HG02852 (cell line): ENCODE measurements at regions not wholly inside any gene's neighbourhood (a gene's known extent, or its start where the extent isn't known, plus 50 kb on each side); places are given as distances from the start of the nearest gene placed in this dataset.
"Not testable (repeated sequence)": the region's sequence is repeated elsewhere in the genome, so short reads cannot be mapped to it uniquely, and the experiment has no call there.

Source experiments
- ATAC-seq: cut with Tn5 transposase; IDR thresholded peaks from one replicate; pipeline ENCODE4 v1.9.1; 2021; ENCODE audit warnings: mild to moderate bottlenecking, moderate library complexity; ENCODE audit not compliant: unreplicated experiment

- ATAC-seq: no peak
Measured at GRCh38 chr6:86744048-86744447, 193.3 kb upstream of the HTR1E start.

GRCh38 chr6:86738078-86738477 is 199.2 kb upstream of the HTR1E start:
- no peak for ATAC-seq

- ATAC-seq: not testable (repeated sequence)
Measured at GRCh38 chr6:86731631-86732030, 205.7 kb upstream of the HTR1E start.

GRCh38 chr6:86730772-86731171 is 206.6 kb upstream of the HTR1E start:
- not testable (repeated sequence) for ATAC-seq

GRCh38 chr6:86730216-86730615 is 207.1 kb upstream of the HTR1E start:
- no peak for ATAC-seq

GRCh38 chr6:86728976-86729375 is 208.4 kb upstream of the HTR1E start:
- ATAC-seq: no peak

- ATAC-seq: no peak
Measured at GRCh38 chr6:86724695-86725094, 212.6 kb upstream of the HTR1E start.

GRCh38 chr6:86723729-86724128 is 213.6 kb upstream of the HTR1E start:
- ATAC-seq: no peak

GRCh38 chr6:86723151-86723550 is 214.2 kb upstream of the HTR1E start:
- ATAC-seq: no peak

GRCh38 chr6:86722131-86722530 is 215.2 kb upstream of the HTR1E start:
- no peak for ATAC-seq

GRCh38 chr6:86715676-86716075 is 221.7 kb upstream of the HTR1E start:
- ATAC-seq: no peak

- ATAC-seq: no peak
Measured at GRCh38 chr6:86712039-86712438, 225.3 kb upstream of the HTR1E start.

GRCh38 chr6:86707545-86708120 is 229.7 kb upstream of the HTR1E start:
- no peak for ATAC-seq

- ATAC-seq: no peak
Measured at GRCh38 chr6:86706449-86706848, 230.9 kb upstream of the HTR1E start.

GRCh38 chr6:86701228-86701627 is 236.1 kb upstream of the HTR1E start:
- ATAC-seq: not testable (repeated sequence)

- ATAC-seq: no peak
Measured at GRCh38 chr6:86686496-86686895, 250.8 kb upstream of the HTR1E start.

GRCh38 chr6:86685230-86685797 is 252.0 kb upstream of the HTR1E start:
- no peak for ATAC-seq

- ATAC-seq: no peak
Measured at GRCh38 chr6:86683132-86683908, 254.0 kb upstream of the HTR1E start.

- ATAC-seq: no peak
Measured at GRCh38 chr6:86682297-86682696, 255.0 kb upstream of the HTR1E start.

- not testable (repeated sequence) for ATAC-seq
Measured at GRCh38 chr6:86681140-86681539, 256.2 kb upstream of the HTR1E start.

- not testable (repeated sequence) for ATAC-seq
Measured at GRCh38 chr6:86672125-86672524, 265.2 kb upstream of the HTR1E start.

GRCh38 chr6:86657192-86657591 is 280.1 kb upstream of the HTR1E start:
- ATAC-seq: no peak
